ENCODE measurements at regions not wholly inside any gene's neighbourhood (a gene's known extent, or its start where the extent isn't known, plus 50 kb on each side); places are given as distances from the start of the nearest gene placed in this dataset.

DNA sequence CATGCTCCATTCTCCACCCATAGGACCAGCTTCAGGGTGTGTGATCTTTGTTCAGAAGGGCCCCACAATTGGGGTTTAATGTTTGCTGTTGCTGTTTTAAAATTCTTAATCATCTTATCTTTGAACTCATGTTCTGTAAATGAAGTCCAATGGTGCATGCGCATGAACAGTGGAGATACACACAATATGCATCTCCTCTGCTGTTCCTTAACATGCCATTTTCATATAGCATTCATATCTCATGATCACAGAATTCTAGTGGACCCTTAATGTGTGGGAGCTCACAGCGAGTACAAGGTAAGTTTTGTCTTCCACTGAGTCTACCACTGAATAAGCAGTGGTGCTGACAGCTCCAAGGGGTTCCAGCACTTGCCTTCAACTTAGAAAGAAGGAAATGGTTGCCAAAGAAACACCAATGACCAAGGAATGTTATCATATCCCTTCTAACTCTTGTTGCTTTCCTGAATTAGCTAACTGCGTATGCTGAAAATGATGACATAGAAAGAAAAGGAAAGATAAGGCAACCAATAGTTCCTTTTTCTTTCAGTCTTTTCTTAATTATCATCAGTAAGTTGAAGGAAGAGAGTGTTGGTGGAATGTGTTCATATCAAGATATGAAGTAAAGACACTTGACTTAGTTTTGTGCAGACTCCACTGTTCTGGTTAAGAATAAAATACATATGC lies 149.3 kb upstream of the FOXN2 start:
- Histone ChIP-seq H3K27ac (no peak overlapping the region), H3K9me3 (peaks cover 0 to 13% (median 8%) of the 10 kb centered on the region in 4 donors), H3K4me3 (no peak overlapping the region), H3K36me3 (no peaks in the 10 kb centered on the region), H3K27me3 (no peaks in the 10 kb centered on the region), H3K4me1 (no peaks in the 10 kb centered on the region)
- intact Hi-C loops (cut with DNase I; ENCODE audit: low total_unique reads) = no loop called here
- DNase-seq = no peak
- TF ChIP-seq POLR2A (IDR thresholded peaks at IDR 0.05) = no peak
- no peak for TF ChIP-seq EP300 (IDR thresholded peaks at IDR 0.05)
- no peak for TF ChIP-seq CTCF (IDR thresholded peaks at IDR 0.05)
- TF ChIP-seq POLR2AphosphoS5 (IDR thresholded peaks at IDR 0.05) = no peak
- WGBS, 5 donors = 70 to 91% (median 85%) methylated on average over 3 of the region's 3 CpGs

DNA sequence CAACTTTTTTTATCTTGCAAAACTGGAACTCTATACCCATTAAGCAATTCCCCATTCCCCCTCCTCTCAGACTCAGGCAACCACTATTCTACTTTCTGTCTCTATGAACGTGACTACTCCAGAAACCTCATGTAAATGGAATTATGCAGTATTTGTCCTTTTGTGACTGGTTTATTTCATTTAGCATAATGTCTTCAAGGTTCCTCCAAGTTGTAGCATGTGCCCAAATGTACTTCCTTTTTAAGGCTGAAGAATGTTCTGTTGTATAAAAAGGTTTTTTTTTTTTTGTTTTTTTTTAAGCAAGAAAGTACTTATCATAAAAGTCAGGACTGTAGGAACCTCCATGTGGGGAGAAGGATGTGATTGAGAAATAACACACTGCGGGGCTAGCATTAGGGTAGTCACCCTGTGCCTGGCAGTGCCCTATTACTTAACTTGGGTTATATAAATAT lies 145.3 kb upstream of the FOXN2 start:
- H3K36me3 ChIP-seq = no peaks in the 10 kb centered on the region
- H3K27me3 ChIP-seq = no peaks in the 10 kb centered on the region
- H3K9me3 ChIP-seq = peaks cover 0 to 13% (median 8%) of the 10 kb centered on the region in 4 donors
- H3K27ac ChIP-seq = peak overlapping the region in 1 of 5 donors; percentile 28
- 43 to 79% (median 74%) methylated on average over 2 of the region's 2 CpGs for WGBS, 5 donors
- no peaks in the 10 kb centered on the region for H3K4me1 ChIP-seq
- no peak for DNase-seq
- H3K4me3 ChIP-seq = no peak overlapping the region
- TF ChIP-seq CTCF (IDR thresholded peaks at IDR 0.05) (no peak), EP300 (IDR thresholded peaks at IDR 0.05) (no peak), POLR2A (IDR thresholded peaks at IDR 0.05) (no peak)
- intact Hi-C loops (cut with DNase I; ENCODE audit: low total_unique reads) = no loop called here

DNA sequence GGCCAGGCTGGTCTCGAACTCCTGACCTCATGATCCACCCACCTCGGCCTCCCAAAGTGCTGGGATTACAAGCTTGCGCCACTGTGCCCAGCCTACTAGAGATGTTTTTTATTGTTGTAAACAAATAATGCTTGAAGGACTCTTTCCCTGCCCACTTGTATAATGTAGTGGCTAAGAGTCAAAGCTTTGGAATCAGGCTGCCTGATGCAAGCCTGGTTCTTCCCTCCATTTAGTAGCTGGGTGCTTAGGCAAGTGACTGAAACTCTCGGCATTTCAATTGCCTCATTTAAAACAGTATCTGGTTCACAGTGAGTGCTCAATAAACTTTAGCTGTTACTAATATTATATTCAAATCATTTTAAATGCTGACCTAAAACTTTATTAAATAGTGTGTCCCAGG lies 144.2 kb upstream of the FOXN2 start:
- no peaks in the 10 kb centered on the region for H3K4me1 ChIP-seq
- no peaks in the 10 kb centered on the region for H3K36me3 ChIP-seq
- intact Hi-C loops (cut with DNase I; ENCODE audit: low total_unique reads) = no loop called here
- no peaks in the 10 kb centered on the region for H3K27me3 ChIP-seq
- no peak for DNase-seq
- no peak overlapping the region for H3K27ac ChIP-seq
- no peak for TF ChIP-seq POLR2AphosphoS5 (IDR thresholded peaks at IDR 0.05)
- 83 to 91% (median 91%) methylated on average over 4 of the region's 4 CpGs for WGBS, 5 donors
- no peak overlapping the region for H3K4me3 ChIP-seq
- peaks cover 0 to 13% (median 8%) of the 10 kb centered on the region in 4 donors for H3K9me3 ChIP-seq

GRCh38 chr2:48173141-48173540 lies 141.3 kb upstream of the FOXN2 start:
- no peaks in the 10 kb centered on the region for H3K27me3 ChIP-seq
- H3K27ac ChIP-seq = no peak overlapping the region
- H3K4me3 ChIP-seq = no peak overlapping the region
- no peak for DNase-seq
- 80 to 94% (median 92%) methylated on average over 3 of the region's 3 CpGs for WGBS, 5 donors
- H3K9me3 ChIP-seq = no peaks in the 10 kb centered on the region
- intact Hi-C loops (cut with DNase I; ENCODE audit: low total_unique reads) = no loop called here
- H3K4me1 ChIP-seq = no peaks in the 10 kb centered on the region
- no peaks in the 10 kb centered on the region for H3K36me3 ChIP-seq
- TF ChIP-seq EP300 (IDR thresholded peaks at IDR 0.05) = no peak
- no peak for TF ChIP-seq POLR2A (IDR thresholded peaks at IDR 0.05)
- TF ChIP-seq CTCF (IDR thresholded peaks at IDR 0.05) = no peak
- TF ChIP-seq POLR2AphosphoS5 (IDR thresholded peaks at IDR 0.05) = no peak

GRCh38 chr2:48174503-48174902 lies 140.0 kb upstream of the FOXN2 start:
- Histone ChIP-seq H3K36me3 (no peaks in the 10 kb centered on the region), H3K27ac (no peak overlapping the region), H3K4me3 (no peak overlapping the region), H3K4me1 (no peaks in the 10 kb centered on the region), H3K27me3 (no peaks in the 10 kb centered on the region), H3K9me3 (no peaks in the 10 kb centered on the region)
- WGBS, 5 donors = 59 to 75% (median 64%) methylated on average over 2 of the region's 2 CpGs
- no peak for DNase-seq
- no peak for TF ChIP-seq CTCF (IDR thresholded peaks at IDR 0.05)
- TF ChIP-seq POLR2A (IDR thresholded peaks at IDR 0.05) = no peak
- no peak for TF ChIP-seq POLR2AphosphoS5 (IDR thresholded peaks at IDR 0.05)
- no peak for TF ChIP-seq EP300 (IDR thresholded peaks at IDR 0.05)
- intact Hi-C loops (cut with DNase I; ENCODE audit: low total_unique reads) = no loop called here

Measured in stomach (tissue), 8 donors.